ENCODE measurements at regions not wholly inside any gene's neighbourhood (a gene's known extent, or its start where the extent isn't known, plus 50 kb on each side); places are given as distances from the start of the nearest gene placed in this dataset.

GRCh38 chr3:59575113-59576001 is 525.5 kb upstream of the CFAP20DC start:
- peak; percentile 70 for TF ChIP-seq HDGF (IDR thresholded peaks at IDR 0.05)
- no peak for TF ChIP-seq EZH2 (IDR thresholded peaks at IDR 0.05; ENCODE audit: borderline replicate concordance, control insufficient read depth, low read depth, low read length)
- TF ChIP-seq CTCF (IDR thresholded peaks at IDR 0.05 in 2 of 3, conservative IDR thresholded peaks at IDR 0.05 in 1 of 3; ENCODE audit: control insufficient read depth in 2 of 3, extremely low read depth in 1 of 3, insufficient read depth in 1 of 3, low read depth in 3 of 3, low read length in 3 of 3): peak; percentile 93 to 97 (median 95)
- no peak for TF ChIP-seq MEF2A (IDR thresholded peaks at IDR 0.05; ENCODE audit: insufficient read depth, low read depth, low read length)
- TF ChIP-seq MYC (IDR thresholded peaks at IDR 0.05; ENCODE audit: insufficient read depth, insufficient read length, insufficient replicate concordance, low read length, severe bottlenecking): no peak
- no peak for TF ChIP-seq HCFC1 (IDR thresholded peaks at IDR 0.05; ENCODE audit: low read length)
- no peak for TF ChIP-seq TBL1XR1 (IDR thresholded peaks at IDR 0.05; ENCODE audit: low read depth, low read length)
- no peak for TF ChIP-seq CBX3 (IDR thresholded peaks at IDR 0.05; ENCODE audit: borderline replicate concordance, low read depth)
- TF ChIP-seq IRF3 (IDR thresholded peaks at IDR 0.05): no peak
- TF ChIP-seq SKIL (IDR thresholded peaks at IDR 0.05; ENCODE audit: low read depth, poor library complexity, severe bottlenecking): no peak
- no peak for TF ChIP-seq FOXK2 (IDR thresholded peaks at IDR 0.05)
- TF ChIP-seq ZNF24 (IDR thresholded peaks at IDR 0.05): no peak
